NCI-H146 treated with DMSO at 0.1 percent for 48 hours (cell line): ENCODE measurements at regions not wholly inside any gene's neighbourhood (a gene's known extent, or its start where the extent isn't known, plus 50 kb on each side); places are given as distances from the start of the nearest gene placed in this dataset.
A peak's percentile ranks its signal among the peaks of the same experiment; 100 is the strongest.
"Not testable (repeated sequence)": the region's sequence is repeated elsewhere in the genome, so short reads cannot be mapped to it uniquely, and the experiment has no call there.

Experiments used
- DNase-seq: peaks from one replicate; lab custom pipeline; 2025; ENCODE audit not compliant: unreplicated experiment; lab: John Stamatoyannopoulos, UW

- no peak for DNase-seq
These were observed 242.2 kb upstream of the EDNRB start for GRCh38 chr13:78160793-78161192.

- no peak for DNase-seq
These were observed 233.8 kb upstream of the EDNRB start for GRCh38 chr13:78152415-78152814.

- no peak for DNase-seq
These were observed 229.3 kb upstream of the EDNRB start for GRCh38 chr13:78147905-78148304.

- DNase-seq, result no peak
These were observed 226.6 kb upstream of the EDNRB start for GRCh38 chr13:78145276-78145675.

GRCh38 chr13:78139765-78140164 lies 221.1 kb upstream of the EDNRB start:
- DNase-seq, result no peak

GRCh38 chr13:78138756-78139155 lies 220.1 kb upstream of the EDNRB start:
- DNase-seq, result no peak

GRCh38 chr13:78137404-78138142 lies 218.9 kb upstream of the EDNRB start:
- peak; percentile 64 for DNase-seq

GRCh38 chr13:78136966-78137365 lies 218.3 kb upstream of the EDNRB start:
- DNase-seq, result no peak

GRCh38 chr13:78133511-78133910 lies 214.9 kb upstream of the EDNRB start:
- DNase-seq, result no peak

GRCh38 chr13:78131811-78132210 lies 213.2 kb upstream of the EDNRB start:
- no peak for DNase-seq

- no peak for DNase-seq
These were observed 212.7 kb upstream of the EDNRB start for GRCh38 chr13:78131346-78131745.

GRCh38 chr13:78129823-78130222 lies 211.2 kb upstream of the EDNRB start:
- no peak for DNase-seq

GRCh38 chr13:78129359-78129758 lies 210.7 kb upstream of the EDNRB start:
- no peak for DNase-seq

GRCh38 chr13:78121459-78122348 lies 203.1 kb upstream of the EDNRB start:
- DNase-seq, result peak; percentile 21

- no peak for DNase-seq
These were observed 202.4 kb upstream of the EDNRB start for GRCh38 chr13:78121001-78121400.

GRCh38 chr13:78120144-78120543 lies 201.5 kb upstream of the EDNRB start:
- not testable (repeated sequence) for DNase-seq

GRCh38 chr13:78117070-78117469 lies 198.4 kb upstream of the EDNRB start:
- not testable (repeated sequence) for DNase-seq

GRCh38 chr13:78105656-78106055 lies 187.0 kb upstream of the EDNRB start:
- DNase-seq, result no peak

GRCh38 chr13:78103936-78104335 lies 185.3 kb upstream of the EDNRB start:
- DNase-seq, result no peak

GRCh38 chr13:78102741-78103140 lies 184.1 kb upstream of the EDNRB start:
- no peak for DNase-seq

GRCh38 chr13:78102121-78102677 lies 183.6 kb upstream of the EDNRB start:
- DNase-seq, result no peak

GRCh38 chr13:78100486-78100885 lies 181.9 kb upstream of the EDNRB start:
- DNase-seq, result no peak
